Immature natural killer cell (primary cell): ENCODE measurements at regions not wholly inside any gene's neighbourhood (a gene's known extent, or its start where the extent isn't known, plus 50 kb on each side); places are given as distances from the start of the nearest gene placed in this dataset.

Experiments used
- DNase-seq, 3 donors: peaks; one replicate each; pipeline ENCODE4 v3.0.0; 2022; ENCODE audit warnings: mixed read lengths in 1 of 3
- H3K27ac Mint-ChIP-seq, 6 donors: one replicate each; pipeline ENCODE4 v1.8.0; 2020; ENCODE audit warnings: mixed read lengths in 6 of 6, mild to moderate bottlenecking in 5 of 6, inconsistent platforms in 4 of 6, moderate library complexity in 3 of 6
- H3K27me3 Mint-ChIP-seq, 3 donors: one replicate each; pipeline ENCODE4 v1.8.0; 2020 to 2021; ENCODE audit warnings: low read depth in 3 of 3, mild to moderate bottlenecking in 3 of 3, mixed read lengths in 3 of 3, moderate library complexity in 3 of 3, inconsistent platforms in 1 of 3
- H3K36me3 Mint-ChIP-seq, 3 donors: one replicate each; pipeline ENCODE4 v1.8.0; 2020; ENCODE audit warnings: mixed read lengths in 3 of 3, inconsistent platforms in 2 of 3, mild to moderate bottlenecking in 2 of 3
- H3K4me1 Mint-ChIP-seq, 2 donors: one replicate each; pipeline ENCODE4 v1.8.0; 2020; ENCODE audit warnings: inconsistent platforms in 2 of 2, mild to moderate bottlenecking in 2 of 2, mixed read lengths in 2 of 2, moderate library complexity in 1 of 2
- H3K4me3 Mint-ChIP-seq, 5 donors: one replicate each; pipeline ENCODE4 v1.8.0; 2020; ENCODE audit warnings: mild to moderate bottlenecking in 5 of 5, mixed read lengths in 5 of 5, inconsistent platforms in 3 of 5, moderate library complexity in 3 of 5
- H3K9me3 Mint-ChIP-seq, 6 donors: one replicate each; pipeline ENCODE4 v1.8.0; 2020; ENCODE audit warnings: mild to moderate bottlenecking in 6 of 6, mixed read lengths in 6 of 6, inconsistent platforms in 4 of 6, moderate library complexity in 3 of 6

DNA sequence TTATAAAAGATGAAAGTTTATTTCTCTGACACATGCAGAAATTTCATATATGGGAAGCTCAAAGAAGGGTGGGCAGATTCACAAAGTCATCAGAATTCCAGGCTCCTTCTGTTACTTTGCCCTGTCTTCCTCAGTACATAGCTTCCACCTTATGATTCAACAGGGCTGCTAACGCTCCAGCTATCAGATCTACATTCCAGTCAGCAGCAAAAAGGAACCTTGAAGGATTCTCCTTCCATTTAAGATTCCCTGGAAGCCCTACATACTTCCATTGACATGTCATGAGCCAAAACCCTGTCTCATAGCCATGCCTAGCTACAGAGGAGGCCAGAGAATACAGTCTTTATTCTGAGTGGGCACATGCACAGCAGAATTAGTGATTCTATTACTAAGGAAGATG, 103.3 kb downstream of the NCR2 start:
- peaks cover 34 to 35% of the 10 kb centered on the region in 2 donors for H3K4me1 Mint-ChIP-seq
- H3K27me3 Mint-ChIP-seq = peaks cover 18 to 40% (median 24%) of the 10 kb centered on the region in 3 donors
- peak overlapping the region in 1 of 6 donors; percentile 91 for H3K27ac Mint-ChIP-seq
- DNase-seq = no peak
- peak overlapping the region in 3 of 5 donors; percentile 20 to 61 (median 27) for H3K4me3 Mint-ChIP-seq
- no peaks in the 10 kb centered on the region for H3K9me3 Mint-ChIP-seq
- peaks cover 0 to 5% (median 0%) of the 10 kb centered on the region in 3 donors for H3K36me3 Mint-ChIP-seq

DNA sequence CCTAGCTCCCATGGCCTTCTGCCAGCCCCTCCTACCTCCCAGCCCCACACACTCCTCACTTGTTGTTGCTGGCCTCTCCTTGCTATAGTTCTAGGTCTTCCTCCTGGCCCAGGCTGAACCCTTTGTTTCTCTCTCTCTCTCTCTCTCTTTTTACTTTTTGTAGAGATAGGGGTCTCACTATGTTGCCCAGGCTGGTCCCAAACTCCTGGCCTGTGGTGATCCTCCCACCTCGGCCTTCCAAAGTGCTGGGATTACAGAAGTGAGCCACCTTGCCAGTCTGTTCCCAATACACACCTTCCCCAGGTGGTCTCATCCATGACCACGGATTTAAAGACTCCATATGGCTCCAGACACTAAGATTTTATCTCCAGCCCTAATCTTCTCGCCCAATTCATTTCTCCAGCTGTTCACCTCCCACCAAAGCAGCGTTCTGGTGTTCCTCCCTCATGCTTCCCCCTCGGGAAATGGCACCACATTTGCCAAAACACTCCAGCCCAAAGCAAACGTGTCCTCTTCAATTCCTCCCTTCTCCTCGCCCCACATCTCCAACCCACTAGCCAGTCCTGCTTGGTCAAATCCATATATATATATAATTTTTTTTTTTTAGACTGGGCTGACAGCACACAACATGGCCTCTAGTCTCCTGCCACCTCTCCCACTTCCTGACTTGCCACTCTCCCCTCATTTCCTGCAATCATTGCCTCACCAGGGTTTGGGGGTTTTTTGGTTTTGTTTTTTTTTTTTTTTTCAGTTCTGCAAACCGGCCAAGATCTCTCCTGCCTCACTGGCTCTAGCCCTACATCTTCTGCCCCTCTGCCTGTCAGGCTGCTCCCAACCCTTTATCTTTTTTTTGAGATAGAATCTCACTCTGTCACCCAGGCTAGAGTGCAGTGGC, 104.4 kb downstream of the NCR2 start:
- Mint-ChIP-seq H3K9me3 (no peaks in the 10 kb centered on the region), H3K27ac (peak overlapping the region in 5 of 6 donors; percentile 76 to 91 (median 89)), H3K4me1 (peaks cover 34 to 36% of the 10 kb centered on the region in 2 donors), H3K27me3 (peaks cover 20 to 50% (median 26%) of the 10 kb centered on the region in 3 donors), H3K4me3 (peak overlapping the region; percentile 53 to 79 (median 61)), H3K36me3 (peaks cover 0 to 5% (median 0%) of the 10 kb centered on the region in 3 donors)
- peak; percentile 68 to 75 (median 74) for DNase-seq

DNA sequence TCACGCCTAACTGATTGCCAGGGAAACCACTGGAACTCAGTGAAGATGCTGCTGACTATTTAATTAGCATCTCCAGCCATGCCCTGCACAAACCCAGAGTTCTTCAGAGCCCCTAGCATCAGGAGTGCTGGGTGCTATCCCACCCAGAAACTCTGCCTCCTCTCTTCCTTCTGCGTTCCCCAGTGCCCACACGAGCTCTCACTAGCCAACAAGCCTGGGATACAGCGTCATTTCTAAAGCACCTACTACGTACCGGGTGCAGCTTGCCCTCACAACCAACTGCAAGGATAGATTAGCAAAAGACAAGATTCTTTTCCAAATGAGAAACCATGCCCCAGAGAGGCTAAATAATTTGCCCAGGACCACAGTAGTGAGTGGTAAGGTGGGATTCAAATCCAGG, 105.2 kb upstream of the FOXP4 start:
- peaks cover 34 to 36% of the 10 kb centered on the region in 2 donors for H3K4me1 Mint-ChIP-seq
- peaks cover 14 to 52% (median 28%) of the 10 kb centered on the region in 3 donors for H3K27me3 Mint-ChIP-seq
- H3K27ac Mint-ChIP-seq = peak overlapping the region in 5 of 6 donors; percentile 26 to 68 (median 44)
- no peak for DNase-seq
- H3K9me3 Mint-ChIP-seq = no peaks in the 10 kb centered on the region
- H3K4me3 Mint-ChIP-seq = peak overlapping the region; percentile 53 to 76 (median 55)
- H3K36me3 Mint-ChIP-seq = peaks cover 0 to 5% (median 0%) of the 10 kb centered on the region in 3 donors

DNA sequence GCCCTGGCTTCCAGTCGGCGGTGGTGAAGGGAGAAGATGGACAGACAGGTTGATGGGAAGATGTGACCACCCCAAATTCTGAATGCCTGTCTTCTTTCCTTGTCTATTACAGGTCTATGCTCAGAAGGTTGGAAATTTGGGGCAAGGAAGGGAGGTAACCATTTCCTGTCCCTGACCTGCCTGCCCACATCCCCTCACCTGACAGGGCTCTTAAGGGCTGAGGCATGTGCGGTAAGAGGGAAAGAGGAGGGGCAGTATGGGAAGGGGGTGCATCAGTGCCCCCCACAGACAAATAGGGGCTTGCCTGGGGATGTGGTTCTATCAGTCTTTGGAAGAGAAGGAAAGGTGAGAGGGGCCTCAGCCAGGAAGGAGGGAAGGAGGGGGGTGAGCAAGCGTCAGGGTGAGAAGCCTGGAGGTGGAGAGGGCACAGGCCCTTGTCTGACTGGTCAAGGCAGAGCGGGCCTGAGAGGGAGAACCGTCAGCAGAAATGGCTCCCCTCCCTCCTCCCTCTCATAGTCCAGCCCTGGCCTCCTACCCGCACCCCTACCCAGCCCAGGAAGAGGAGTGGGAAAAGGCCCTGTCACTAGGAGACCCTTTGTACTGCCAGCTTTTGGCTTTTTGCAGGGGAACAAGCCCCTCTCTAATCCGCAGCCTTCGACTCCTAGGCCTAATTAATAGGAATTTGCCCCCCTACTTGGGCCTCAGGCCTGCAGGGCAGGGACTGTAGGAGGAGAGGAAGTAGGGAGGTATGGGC, 104.4 kb upstream of the FOXP4 start:
- Mint-ChIP-seq H3K9me3 (no peaks in the 10 kb centered on the region), H3K27ac (peak overlapping the region in 5 of 6 donors; percentile 36 to 74 (median 46)), H3K4me3 (peak overlapping the region; percentile 4 to 62 (median 52)), H3K4me1 (peaks cover 34 to 36% of the 10 kb centered on the region in 2 donors), H3K27me3 (peaks cover 12 to 53% (median 28%) of the 10 kb centered on the region in 3 donors), H3K36me3 (peaks cover 0 to 5% (median 0%) of the 10 kb centered on the region in 3 donors)
- peak in 1 of 3 donors; percentile 22 for DNase-seq

DNA sequence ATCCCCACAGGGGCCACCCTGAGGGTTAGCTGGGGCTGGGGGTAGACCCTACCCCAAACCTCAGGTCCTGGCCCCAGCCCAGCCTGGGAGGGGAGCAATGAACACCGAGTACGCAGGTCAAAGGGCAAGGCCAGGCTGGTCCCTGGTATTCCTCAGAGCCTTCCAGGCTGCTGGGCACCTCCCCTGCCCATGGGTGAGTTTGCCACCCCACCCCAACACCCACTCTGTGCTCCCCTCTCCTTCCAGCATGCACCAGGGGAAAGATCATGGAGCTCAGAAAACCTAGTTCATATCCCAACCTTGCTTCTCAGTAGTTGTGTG, 103.9 kb upstream of the FOXP4 start:
- Mint-ChIP-seq H3K4me1 (peaks cover 34 to 36% of the 10 kb centered on the region in 2 donors), H3K27me3 (peaks cover 12 to 55% (median 28%) of the 10 kb centered on the region in 3 donors), H3K4me3 (no peak overlapping the region), H3K27ac (no peak overlapping the region), H3K9me3 (no peaks in the 10 kb centered on the region), H3K36me3 (peaks cover 0 to 5% (median 0%) of the 10 kb centered on the region in 3 donors)
- DNase-seq = no peak

DNA sequence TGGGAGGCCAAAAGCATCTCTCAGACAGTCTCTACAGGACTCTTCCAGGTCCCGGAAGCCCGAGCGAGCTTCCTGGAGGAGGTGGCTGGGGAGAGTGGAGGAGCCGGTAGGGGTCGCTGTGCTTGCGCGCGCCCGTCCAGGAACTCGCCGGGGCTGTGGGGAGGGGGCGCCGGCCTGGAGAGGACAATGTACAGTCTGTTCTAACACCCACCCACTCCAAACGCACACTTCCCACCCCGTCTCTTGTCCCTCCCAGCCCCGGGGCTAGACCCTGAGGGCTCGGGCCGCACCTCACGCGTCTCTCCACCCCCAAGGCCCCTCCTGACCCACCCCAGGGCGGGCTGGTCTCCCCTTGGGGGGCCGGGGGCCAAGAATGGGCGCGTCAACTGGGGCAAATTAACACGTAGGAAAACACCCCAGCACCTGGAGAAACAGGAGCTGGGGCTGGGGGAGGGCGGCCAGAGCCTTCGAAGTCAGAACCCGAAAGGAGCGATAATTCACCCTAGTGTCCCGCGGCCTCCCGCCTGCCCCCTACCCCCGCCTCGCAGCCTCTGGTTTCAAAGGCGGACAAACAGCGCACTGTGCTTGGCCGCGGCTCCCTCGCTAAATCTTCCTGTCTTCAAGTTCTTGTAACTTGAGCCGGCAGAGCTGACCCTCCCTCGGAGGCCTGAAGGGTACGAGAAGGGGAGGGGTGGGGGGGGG, 103.2 kb upstream of the FOXP4 start:
- H3K27ac Mint-ChIP-seq = no peak overlapping the region
- peaks cover 34 to 36% of the 10 kb centered on the region in 2 donors for H3K4me1 Mint-ChIP-seq
- no peak for DNase-seq
- H3K27me3 Mint-ChIP-seq = peaks cover 15 to 53% (median 28%) of the 10 kb centered on the region in 3 donors
- no peaks in the 10 kb centered on the region for H3K9me3 Mint-ChIP-seq
- H3K4me3 Mint-ChIP-seq = no peak overlapping the region
- H3K36me3 Mint-ChIP-seq = peaks cover 0 to 5% (median 0%) of the 10 kb centered on the region in 3 donors

DNA sequence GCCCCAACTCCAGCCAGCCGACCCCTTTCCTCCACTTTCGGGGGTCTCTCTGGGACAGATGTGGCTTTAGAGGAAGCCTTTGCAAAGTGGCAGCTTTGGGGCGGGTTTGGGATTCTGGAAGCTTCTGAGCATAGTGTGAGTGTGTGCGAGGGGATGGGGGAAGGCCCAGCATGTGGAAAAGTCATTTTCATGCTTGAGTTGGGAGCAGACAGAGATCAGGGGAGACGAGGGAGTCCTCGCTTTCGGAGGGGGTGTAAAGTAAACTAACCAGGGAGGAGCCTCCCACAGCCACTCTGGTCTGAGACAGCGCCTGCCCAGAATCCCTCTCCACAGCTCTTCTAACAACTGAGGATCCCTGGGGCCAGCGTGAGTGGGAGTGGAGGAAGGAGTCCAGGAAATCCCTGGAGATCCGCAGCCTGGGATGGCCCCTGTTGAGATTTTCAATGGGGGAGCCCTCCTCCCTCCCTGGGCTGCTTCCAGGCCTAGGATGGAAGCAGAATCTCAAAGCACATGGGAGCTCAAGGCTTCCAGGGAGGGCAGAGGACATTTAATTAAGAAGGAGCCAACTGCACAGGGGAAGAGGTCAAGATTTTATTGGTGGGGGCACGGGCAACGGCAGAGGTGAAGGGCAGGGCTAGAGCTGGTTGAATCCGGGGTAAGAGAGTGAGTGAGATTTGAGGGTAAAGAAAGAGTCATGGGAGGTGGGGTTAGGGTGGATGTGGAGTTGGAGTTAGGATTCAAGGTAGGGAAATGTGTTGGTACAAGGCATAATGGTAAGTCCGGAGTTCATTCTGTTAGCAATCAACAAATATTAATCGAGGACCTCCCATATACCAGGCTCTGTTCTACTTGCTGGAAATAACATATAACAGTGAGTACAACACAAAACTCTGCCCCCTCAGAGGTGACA, 102.3 kb upstream of the FOXP4 start:
- peaks cover 0 to 5% (median 0%) of the 10 kb centered on the region in 3 donors for H3K36me3 Mint-ChIP-seq
- peak overlapping the region in 1 of 5 donors; percentile 10 for H3K4me3 Mint-ChIP-seq
- peaks cover 15 to 52% (median 29%) of the 10 kb centered on the region in 3 donors for H3K27me3 Mint-ChIP-seq
- H3K9me3 Mint-ChIP-seq = no peaks in the 10 kb centered on the region
- no peak for DNase-seq
- H3K27ac Mint-ChIP-seq = no peak overlapping the region
- peaks cover 31 to 36% of the 10 kb centered on the region in 2 donors for H3K4me1 Mint-ChIP-seq

DNA sequence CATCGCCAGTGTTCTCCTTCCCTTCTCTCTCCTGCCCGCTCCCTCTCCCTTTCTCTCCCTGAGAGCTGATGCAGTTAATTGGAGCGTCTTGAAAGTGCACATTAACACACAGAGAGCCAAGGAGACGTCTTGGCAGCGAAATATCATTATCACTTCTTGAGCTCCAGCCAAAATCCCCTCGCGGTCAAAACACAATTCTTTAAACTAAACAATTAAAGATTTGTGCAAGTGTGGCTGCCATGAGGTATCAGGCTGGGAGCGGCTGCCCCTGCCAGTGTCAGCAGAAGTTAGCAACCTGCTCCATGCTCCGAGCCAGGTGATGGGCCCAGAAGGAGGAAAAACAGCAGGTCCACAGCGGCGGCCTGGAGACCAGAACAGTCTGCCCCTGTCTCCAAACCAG, 100.9 kb upstream of the FOXP4 start:
- H3K36me3 Mint-ChIP-seq = no peaks in the 10 kb centered on the region
- DNase-seq = no peak
- peaks cover 13 to 42% (median 19%) of the 10 kb centered on the region in 3 donors for H3K27me3 Mint-ChIP-seq

DNA sequence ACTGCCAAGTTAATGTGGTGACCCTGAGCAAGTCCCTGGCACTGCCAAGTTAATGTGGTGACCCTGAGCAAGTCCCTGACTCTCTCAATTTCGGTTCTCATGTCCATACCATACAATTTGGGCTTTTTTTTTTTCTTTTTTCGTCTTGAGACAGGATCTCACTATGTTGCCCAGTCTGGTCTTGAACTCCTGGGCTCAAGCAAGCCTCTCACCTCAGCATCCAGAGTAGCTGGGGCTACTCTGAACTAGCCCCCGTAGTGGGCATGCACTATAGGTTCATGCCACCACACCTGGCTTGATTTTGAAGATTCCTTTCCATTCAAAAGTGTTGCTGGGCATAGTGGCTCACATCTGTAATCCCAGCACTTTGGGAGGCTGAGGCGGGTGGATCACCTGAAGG, 100.0 kb upstream of the FOXP4 start:
- DNase-seq = no peak
- Mint-ChIP-seq H3K27me3 (peaks cover 9 to 37% (median 13%) of the 10 kb centered on the region in 3 donors), H3K36me3 (no peaks in the 10 kb centered on the region), H3K9me3 (no peaks in the 10 kb centered on the region), H3K4me1 (peaks cover 9 to 13% of the 10 kb centered on the region in 2 donors), H3K27ac (no peak overlapping the region), H3K4me3 (no peak overlapping the region)

More for the DNA sequence above, 100.9 kb upstream of the FOXP4 start:
- H3K9me3 Mint-ChIP-seq = no peaks in the 10 kb centered on the region
- no peak overlapping the region for H3K4me3 Mint-ChIP-seq
- no peak overlapping the region for H3K27ac Mint-ChIP-seq
- H3K4me1 Mint-ChIP-seq = peaks cover 17 to 22% of the 10 kb centered on the region in 2 donors

DNA sequence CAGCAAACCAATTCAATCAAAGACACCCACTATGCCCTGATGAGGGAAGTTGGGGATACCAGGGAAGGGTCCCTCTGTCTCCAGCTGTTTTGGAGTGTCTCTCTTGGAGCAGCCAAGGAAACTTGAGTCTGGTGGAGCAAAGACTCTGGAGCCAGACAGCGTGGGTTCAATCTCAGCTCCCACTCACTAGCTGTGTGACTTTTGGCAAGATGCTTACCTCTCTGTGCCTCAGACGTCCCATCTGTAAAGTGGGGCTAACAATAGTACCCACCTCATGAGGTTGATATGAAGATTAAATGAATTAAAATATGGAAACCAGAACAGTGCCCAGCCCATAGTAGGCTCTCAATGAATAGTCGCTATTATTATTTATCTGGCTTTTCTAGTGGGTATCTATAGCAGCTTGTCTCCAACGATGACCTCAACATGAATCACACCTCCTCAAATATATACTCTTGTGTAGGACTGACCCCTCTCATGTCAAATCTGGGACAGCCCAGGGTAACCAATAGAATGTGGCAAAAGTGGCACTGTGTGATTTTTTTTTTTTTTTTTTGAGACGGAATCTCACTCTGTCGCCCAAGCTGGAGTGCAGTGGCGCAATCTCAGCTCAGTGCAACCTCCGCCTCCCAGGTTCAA, 99.2 kb upstream of the FOXP4 start:
- H3K27me3 Mint-ChIP-seq = peaks cover 9 to 30% (median 10%) of the 10 kb centered on the region in 3 donors
- DNase-seq = no peak
- H3K9me3 Mint-ChIP-seq = no peaks in the 10 kb centered on the region
- H3K4me1 Mint-ChIP-seq = peaks cover 0 to 5% of the 10 kb centered on the region in 2 donors
- H3K27ac Mint-ChIP-seq = no peak overlapping the region
- H3K36me3 Mint-ChIP-seq = no peaks in the 10 kb centered on the region
- no peak overlapping the region for H3K4me3 Mint-ChIP-seq

DNA sequence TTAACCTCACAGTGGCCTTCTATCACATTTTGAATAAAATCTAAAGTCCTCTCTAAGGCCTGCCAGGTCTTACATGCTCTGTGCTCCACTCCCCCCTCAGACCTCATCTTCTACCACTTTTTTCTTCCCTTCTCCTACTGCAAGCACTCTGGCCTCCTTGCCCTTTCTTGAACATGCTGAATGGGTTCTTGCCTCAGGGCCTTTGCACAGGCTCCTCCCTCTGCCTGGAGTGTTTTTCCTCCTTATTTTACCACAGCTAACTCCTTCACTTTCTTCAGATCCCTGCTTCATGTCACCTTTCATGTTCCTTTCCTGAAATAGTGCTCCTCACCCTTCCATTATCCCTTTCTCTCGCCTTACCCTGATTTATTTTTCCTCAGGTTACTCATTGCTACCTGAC, 97.9 kb upstream of the FOXP4 start:
- H3K27ac Mint-ChIP-seq = no peak overlapping the region
- no peaks in the 10 kb centered on the region for H3K9me3 Mint-ChIP-seq
- H3K4me3 Mint-ChIP-seq = no peak overlapping the region
- no peaks in the 10 kb centered on the region for H3K36me3 Mint-ChIP-seq
- H3K27me3 Mint-ChIP-seq = peaks cover 9 to 27% (median 10%) of the 10 kb centered on the region in 3 donors
- DNase-seq = no peak
- H3K4me1 Mint-ChIP-seq = peaks cover 0 to 2% of the 10 kb centered on the region in 2 donors
